ENCODE measurements at regions not wholly inside any gene's neighbourhood (a gene's known extent, or its start where the extent isn't known, plus 50 kb on each side); places are given as distances from the start of the nearest gene placed in this dataset.

- DNase-seq (ENCODE audit: extremely low spot score), result no peak
- TF ChIP-seq FOXA1 (IDR thresholded peaks at IDR 0.05) (no peak), ELF4 (IDR thresholded peaks at IDR 0.05) (no peak), SP1 (IDR thresholded peaks at IDR 0.05) (no peak), TARDBP (IDR thresholded peaks at IDR 0.05) (no peak), NFRKB (IDR thresholded peaks at IDR 0.05) (no peak), LEF1 (IDR thresholded peaks at IDR 0.05; ENCODE audit: borderline replicate concordance) (no peak), FOXM1 (IDR thresholded peaks at IDR 0.05; ENCODE audit: borderline replicate concordance) (no peak), BHLHE40 (IDR thresholded peaks at IDR 0.05; ENCODE audit: borderline replicate concordance) (no peak), FOXK2 (IDR thresholded peaks at IDR 0.05) (no peak), CTBP1 (IDR thresholded peaks at IDR 0.05; ENCODE audit: borderline replicate concordance) (no peak), L3MBTL2 (conservative IDR thresholded peaks at IDR 0.05) (no peak)
- CTCF ChIA-PET, result no interaction called here
- POLR2A ChIA-PET, result no interaction called here
Observed at GRCh38 chr5:58255386-58255785, 204.5 kb downstream of the PLK2 start.

DNA sequence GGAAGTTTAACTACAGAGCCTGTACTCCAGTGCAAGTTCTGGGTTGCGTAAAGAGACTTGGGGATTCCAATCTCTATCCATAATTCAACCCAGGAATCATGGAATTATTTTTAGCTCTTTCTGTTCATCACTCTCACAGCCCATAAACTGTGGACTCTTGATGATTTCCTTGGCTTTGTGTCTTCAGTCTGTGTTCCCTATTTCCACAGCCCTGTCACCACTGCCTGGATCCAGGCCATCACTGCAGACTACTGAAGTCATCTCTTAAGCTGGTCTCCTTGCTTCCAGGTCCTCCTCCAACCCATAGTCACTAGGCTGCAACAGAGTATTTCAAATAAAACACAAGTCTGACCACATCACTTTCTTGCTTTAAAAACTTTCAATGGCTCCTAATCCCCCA is 211.7 kb downstream of the PLK2 start:
- ChIA-PET POLR2A (no interaction called here), CTCF (no interaction called here)
- DNase-seq (ENCODE audit: extremely low spot score), result no peak
- TF ChIP-seq SUZ12 (IDR thresholded peaks at IDR 0.05) (no peak), BHLHE40 (IDR thresholded peaks at IDR 0.05; ENCODE audit: borderline replicate concordance) (no peak), ARNT (IDR thresholded peaks at IDR 0.05) (no peak), FOXK2 (IDR thresholded peaks at IDR 0.05) (no peak), SP1 (IDR thresholded peaks at IDR 0.05) (no peak), NFRKB (IDR thresholded peaks at IDR 0.05) (no peak), LEF1 (IDR thresholded peaks at IDR 0.05; ENCODE audit: borderline replicate concordance) (no peak), CTBP1 (IDR thresholded peaks at IDR 0.05; ENCODE audit: borderline replicate concordance) (no peak), FOXA1 (IDR thresholded peaks at IDR 0.05) (no peak), FOXM1 (IDR thresholded peaks at IDR 0.05; ENCODE audit: borderline replicate concordance) (no peak), ELF4 (IDR thresholded peaks at IDR 0.05) (no peak), L3MBTL2 (conservative IDR thresholded peaks at IDR 0.05) (no peak), TARDBP (IDR thresholded peaks at IDR 0.05) (no peak), PKNOX1 (IDR thresholded peaks at IDR 0.05) (no peak)

GRCh38 chr5:58246461-58246944 is 213.4 kb downstream of the PLK2 start:
- ChIA-PET POLR2A (no interaction called here), CTCF (no interaction called here)
- no peak for TF ChIP-seq ARNT (IDR thresholded peaks at IDR 0.05)
- TF ChIP-seq LEF1 (IDR thresholded peaks at IDR 0.05; ENCODE audit: borderline replicate concordance), result no peak
- TF ChIP-seq FOXK2 (IDR thresholded peaks at IDR 0.05), result no peak
- TF ChIP-seq TARDBP (IDR thresholded peaks at IDR 0.05), result no peak
- no peak for DNase-seq (ENCODE audit: extremely low spot score)

DNA sequence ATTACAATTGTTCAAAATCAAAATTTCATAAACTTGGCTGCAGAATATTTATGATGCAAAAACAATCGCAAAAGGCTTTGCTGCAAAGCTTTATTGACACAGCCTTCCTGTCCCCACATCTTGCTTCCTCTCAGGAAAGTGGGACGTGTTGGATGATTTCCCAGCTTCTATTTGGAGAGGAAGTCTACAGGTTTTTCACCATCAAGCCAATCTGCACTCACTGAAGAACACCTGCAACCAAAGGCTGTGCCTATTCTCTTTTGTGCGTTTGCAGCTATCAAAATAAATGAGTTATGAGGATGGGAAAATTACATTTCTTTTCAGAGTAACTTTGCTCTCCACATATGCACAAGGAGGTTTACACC is 214.4 kb downstream of the PLK2 start:
- DNase-seq (ENCODE audit: extremely low spot score), result no peak
- ChIA-PET CTCF (interaction anchor here (0.6 kb wide), 1 partner anchor 257 kb away, joined by 3 read pairs; no protein-coding TSS in a partner anchor), POLR2A (no interaction called here)
- TF ChIP-seq ZNF384 (IDR thresholded peaks at IDR 0.05), result no peak
- no peak for TF ChIP-seq BHLHE40 (IDR thresholded peaks at IDR 0.05; ENCODE audit: borderline replicate concordance)
- TF ChIP-seq NFRKB (IDR thresholded peaks at IDR 0.05), result no peak
- TF ChIP-seq HDGF (IDR thresholded peaks at IDR 0.05; ENCODE audit: borderline replicate concordance), result no peak
- no peak for TF ChIP-seq SP1 (IDR thresholded peaks at IDR 0.05)
- TF ChIP-seq FOXM1 (IDR thresholded peaks at IDR 0.05; ENCODE audit: borderline replicate concordance), result no peak
- no peak for TF ChIP-seq FOXA1 (IDR thresholded peaks at IDR 0.05)
- TF ChIP-seq ARNT (IDR thresholded peaks at IDR 0.05), result no peak
- no peak for TF ChIP-seq CTBP1 (IDR thresholded peaks at IDR 0.05; ENCODE audit: borderline replicate concordance)
- TF ChIP-seq PKNOX1 (IDR thresholded peaks at IDR 0.05), result no peak
- TF ChIP-seq SUZ12 (IDR thresholded peaks at IDR 0.05), result no peak
- no peak for TF ChIP-seq LEF1 (IDR thresholded peaks at IDR 0.05; ENCODE audit: borderline replicate concordance)
- TF ChIP-seq ELF4 (IDR thresholded peaks at IDR 0.05), result no peak
- TF ChIP-seq L3MBTL2 (conservative IDR thresholded peaks at IDR 0.05), result no peak
- TF ChIP-seq FOXK2 (IDR thresholded peaks at IDR 0.05), result no peak
- no peak for TF ChIP-seq TARDBP (IDR thresholded peaks at IDR 0.05)

DNA sequence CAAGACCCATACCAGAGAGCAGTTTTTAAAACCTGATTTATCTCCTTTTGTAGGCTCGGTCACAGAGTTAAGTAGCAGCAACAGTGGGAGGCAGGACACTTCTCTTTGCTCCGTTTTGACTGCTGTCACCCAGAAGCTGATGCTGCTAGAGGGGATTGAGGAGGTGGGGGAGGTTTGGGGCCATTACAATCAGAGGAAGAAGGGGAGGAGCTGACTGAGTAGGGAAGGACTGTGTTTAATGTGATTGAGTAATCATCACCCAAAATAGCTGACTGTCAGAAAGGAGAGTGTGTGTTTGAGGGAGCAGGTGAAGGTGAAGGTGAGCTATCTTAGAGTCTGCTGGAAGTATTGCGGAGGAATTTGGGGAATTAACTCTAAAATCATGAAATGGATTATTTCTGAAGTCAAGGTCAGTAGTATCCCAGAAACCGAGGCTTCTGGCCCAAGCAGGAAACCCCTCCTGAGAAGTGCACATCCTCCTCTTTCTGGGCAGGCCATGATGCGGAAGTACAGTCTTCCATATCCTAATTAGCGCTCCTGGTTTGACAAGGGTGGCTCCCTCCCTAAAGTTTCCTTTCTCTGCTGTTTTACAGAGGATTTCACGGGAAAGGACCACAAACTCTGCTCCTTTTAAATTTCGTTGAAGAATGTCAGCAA is 214.9 kb downstream of the PLK2 start:
- ChIA-PET POLR2A (no interaction called here), CTCF (interaction anchor here (0.6 kb wide), 2 partner anchors 257 to 941 kb away, joined by 3 read pairs; no protein-coding TSS in a partner anchor)
- no peak for TF ChIP-seq FOXA1 (IDR thresholded peaks at IDR 0.05)
- TF ChIP-seq LEF1 (IDR thresholded peaks at IDR 0.05; ENCODE audit: borderline replicate concordance), result no peak
- no peak for TF ChIP-seq CTBP1 (IDR thresholded peaks at IDR 0.05; ENCODE audit: borderline replicate concordance)
- no peak for TF ChIP-seq FOXM1 (IDR thresholded peaks at IDR 0.05; ENCODE audit: borderline replicate concordance)
- no peak for TF ChIP-seq PKNOX1 (IDR thresholded peaks at IDR 0.05)
- no peak for TF ChIP-seq TARDBP (IDR thresholded peaks at IDR 0.05)
- no peak for TF ChIP-seq BHLHE40 (IDR thresholded peaks at IDR 0.05; ENCODE audit: borderline replicate concordance)
- TF ChIP-seq ELF4 (IDR thresholded peaks at IDR 0.05), result no peak
- TF ChIP-seq L3MBTL2 (conservative IDR thresholded peaks at IDR 0.05), result no peak
- TF ChIP-seq SP1 (IDR thresholded peaks at IDR 0.05), result no peak
- no peak for DNase-seq (ENCODE audit: extremely low spot score)

GRCh38 chr5:58241389-58241788 is 218.5 kb downstream of the PLK2 start:
- no peak for DNase-seq (ENCODE audit: extremely low spot score)
- TF ChIP-seq L3MBTL2 (conservative IDR thresholded peaks at IDR 0.05) (no peak), LEF1 (IDR thresholded peaks at IDR 0.05; ENCODE audit: borderline replicate concordance) (no peak), SP1 (IDR thresholded peaks at IDR 0.05) (no peak), BHLHE40 (IDR thresholded peaks at IDR 0.05; ENCODE audit: borderline replicate concordance) (no peak)
- POLR2A ChIA-PET, result no interaction called here
- CTCF ChIA-PET, result no interaction called here
